Left colon (tissue), 2 donors: ENCODE measurements at regions not wholly inside any gene's neighbourhood (a gene's known extent, or its start where the extent isn't known, plus 50 kb on each side); places are given as distances from the start of the nearest gene placed in this dataset.

Experiments
- ATAC-seq: fragments of 200-7000 bp; cut with Tn5 transposase; one replicate; pipeline ENCODE4 v1.9.1; 2020; ENCODE audit warnings: mild to moderate bottlenecking, moderate library complexity
- DNase-seq, 2 donors: peaks; one replicate each; pipeline ENCODE4 v3.0.0-alpha.2; 2020
- intact Hi-C, 2 donors: fragments of 100-400 bp; cut with DNase I in 1 of 2; cut with micrococcal nuclease in 1 of 2; formaldehyde crosslinking; loops; one replicate each; pipeline versions ENCODE4 v1.11.2 to v1.14.0; 2022; cut with DNase I, micrococcal nuclease
- donor health status: DM: no; HTN: no; CAD: no.
- donor health status: DM: yes; HTN: yes; CAD: no.

GRCh38 chr13:111920306-111920931 lies 146.5 kb upstream of the SOX1 start:
- intact Hi-C loops, result no loop called here
- no peak for DNase-seq
- no peak for ATAC-seq

- DNase-seq, result no peak
- no peak for ATAC-seq
- intact Hi-C loops, result no loop called here
Observed at GRCh38 chr13:111920932-111921705, 145.8 kb upstream of the SOX1 start.

GRCh38 chr13:111922086-111922485 lies 144.9 kb upstream of the SOX1 start:
- intact Hi-C loops, result no loop called here
- DNase-seq (no peak), ATAC-seq (no peak)

GRCh38 chr13:111923439-111923838 lies 143.5 kb upstream of the SOX1 start:
- ATAC-seq, result no peak
- intact Hi-C loops, result no loop called here
- no peak for DNase-seq

GRCh38 chr13:111923991-111924677 lies 142.8 kb upstream of the SOX1 start:
- intact Hi-C loops, result no loop called here
- ATAC-seq (no peak), DNase-seq (no peak)

- DNase-seq (no peak), ATAC-seq (no peak)
- intact Hi-C loops, result no loop called here
Observed at GRCh38 chr13:111924678-111925075, 142.3 kb upstream of the SOX1 start.

GRCh38 chr13:111925146-111925875 lies 141.6 kb upstream of the SOX1 start:
- intact Hi-C loops, result no loop called here
- no peak for ATAC-seq
- DNase-seq, result no peak

GRCh38 chr13:111926501-111927180 lies 140.3 kb upstream of the SOX1 start:
- DNase-seq (no peak), ATAC-seq (no peak)
- intact Hi-C loops, result no loop called here

GRCh38 chr13:111927181-111927540 lies 139.8 kb upstream of the SOX1 start:
- intact Hi-C loops, result no loop called here
- ATAC-seq, result no peak
- no peak for DNase-seq

GRCh38 chr13:111929036-111929616 lies 137.8 kb upstream of the SOX1 start:
- ATAC-seq, result no peak

GRCh38 chr13:111936267-111936925 lies 130.6 kb upstream of the SOX1 start:
- ATAC-seq (no peak), DNase-seq (no peak)
- intact Hi-C loops, result no loop called here

More at GRCh38 chr13:111929036-111929616, 137.8 kb upstream of the SOX1 start:
- no peak for DNase-seq
- intact Hi-C loops, result no loop called here

- ATAC-seq (no peak), DNase-seq (no peak)
- intact Hi-C loops, result no loop called here
Observed at GRCh38 chr13:111937777-111938311, 129.1 kb upstream of the SOX1 start.

- intact Hi-C loops, result no loop called here
- DNase-seq (no peak), ATAC-seq (no peak)
Observed at GRCh38 chr13:111938741-111939665, 127.9 kb upstream of the SOX1 start.

- intact Hi-C loops, result no loop called here
- DNase-seq (no peak), ATAC-seq (no peak)
Observed at GRCh38 chr13:111939666-111940278, 127.2 kb upstream of the SOX1 start.

- DNase-seq, result no peak
- intact Hi-C loops, result no loop called here
- no peak for ATAC-seq
Observed at GRCh38 chr13:111940892-111941291, 126.1 kb upstream of the SOX1 start.

GRCh38 chr13:111941845-111942447 lies 125.0 kb upstream of the SOX1 start:
- DNase-seq, result no peak
- ATAC-seq, result no peak
- intact Hi-C loops, result no loop called here
